GM23338 (cell line): ENCODE measurements at regions not wholly inside any gene's neighbourhood (a gene's known extent, or its start where the extent isn't known, plus 50 kb on each side); places are given as distances from the start of the nearest gene placed in this dataset.

Experiments
- ATAC-seq: fragments of 200-7000 bp; cut with Tn5 transposase; 3 replicates; pipeline ENCODE4 v1.9.1; 2020
- DNase-seq: peaks from one replicate; pipeline ENCODE4 v3.0.0-alpha.2; 2015; ENCODE audit warnings: low spot score
- H2AFZ ChIP-seq: fragments of 200-600 bp; sonication (generic); 2 replicates; pipeline ENCODE4 v1.8.0; 2016; ENCODE audit warnings: antibody characterized with exemption, mild to moderate bottlenecking, moderate library complexity
- H3F3A ChIP-seq: fragments of 200-600 bp; sonication (generic); replicated peaks from 2 replicates; pipeline ENCODE4 v1.8.0; 2017; ENCODE audit warnings: antibody characterized with exemption, mixed run types, low read depth
- H3K27ac ChIP-seq: fragments of 200-600 bp; sonication (generic); 2 replicates; pipeline ENCODE4 v1.6.1; 2016; ENCODE audit warnings: low read depth
- H3K27me3 ChIP-seq: fragments of 200-600 bp; sonication (generic); 2 replicates; pipeline ENCODE4 v1.8.0; 2016; ENCODE audit warnings: mild to moderate bottlenecking, mixed run types, moderate library complexity; ENCODE audit not compliant: insufficient read depth
- H3K36me3 ChIP-seq: fragments of 200-600 bp; sonication (generic); 2 replicates; pipeline ENCODE4 v1.8.0; 2016; ENCODE audit warnings: mild to moderate bottlenecking; ENCODE audit not compliant: insufficient read depth
- H3K4me1 ChIP-seq: fragments of 200-600 bp; sonication (generic); 2 replicates; pipeline ENCODE4 v1.8.0; 2016; ENCODE audit warnings: mild to moderate bottlenecking, moderate library complexity; ENCODE audit not compliant: insufficient read depth
- H3K4me2 ChIP-seq: fragments of 200-600 bp; sonication (generic); 2 replicates; pipeline ENCODE4 v1.7.1; 2017; ENCODE audit warnings: mixed run types
- H3K4me3 ChIP-seq: fragments of 200-600 bp; sonication (generic); 2 replicates; pipeline ENCODE4 v1.6.1; 2016; ENCODE audit warnings: mixed run types
- H3K79me2 ChIP-seq: fragments of 200-600 bp; sonication (generic); replicated peaks from 2 replicates; pipeline ENCODE4 v1.8.0; 2017; ENCODE audit warnings: mild to moderate bottlenecking; ENCODE audit not compliant: insufficient read depth
- H3K9me2 ChIP-seq: fragments of 200-600 bp; sonication (generic); 2 replicates; pipeline ENCODE4 v1.8.0; 2017; ENCODE audit not compliant: insufficient read depth
- H4K20me1 ChIP-seq: fragments of 200-600 bp; sonication (generic); replicated peaks from 2 replicates; pipeline ENCODE4 v1.8.0; 2017; ENCODE audit warnings: mild to moderate bottlenecking; ENCODE audit not compliant: insufficient read depth
- H3K27ac Mint-ChIP-seq: 2 replicates; pipeline ENCODE4 v1.8.0; 2020; ENCODE audit warnings: inconsistent platforms, mild to moderate bottlenecking, moderate library complexity, mixed read lengths
- H3K27me3 Mint-ChIP-seq: 3 replicates; pipeline ENCODE4 v1.8.0; 2022; ENCODE audit warnings: low read depth, mild to moderate bottlenecking, moderate library complexity, mixed read lengths, inconsistent platforms; ENCODE audit not compliant: insufficient read depth, poor library complexity
- H3K36me3 Mint-ChIP-seq: 3 replicates; pipeline ENCODE4 v1.8.0; 2021; ENCODE audit warnings: low read depth, mild to moderate bottlenecking, inconsistent platforms, moderate library complexity, mixed read lengths
- H3K4me1 Mint-ChIP-seq: 3 replicates; pipeline ENCODE4 v1.8.0; 2020; ENCODE audit warnings: mild to moderate bottlenecking, inconsistent platforms, mixed read lengths
- H3K4me3 Mint-ChIP-seq: 3 replicates; pipeline ENCODE4 v1.8.0; 2021; ENCODE audit warnings: moderate library complexity, mild to moderate bottlenecking, inconsistent platforms, mixed read lengths
- H3K9me3 Mint-ChIP-seq: 3 replicates; pipeline ENCODE4 v1.8.0; 2020; ENCODE audit warnings: moderate library complexity, mild to moderate bottlenecking, inconsistent platforms, mixed read lengths
- CREB1 ChIP-seq: fragments of 250-450 bp; sonication (Bioruptor Pico); IDR thresholded peaks from 2 replicates; pipeline ENCODE4 v1.5.0; 2020; ENCODE audit warnings: low read depth, mild to moderate bottlenecking, moderate library complexity
- EZH2phosphoT487 ChIP-seq: fragments of 200-600 bp; sonication (generic); IDR thresholded peaks from one replicate; pipeline ENCODE4 v1.8.1; 2018; ENCODE audit warnings: antibody characterized with exemption; ENCODE audit not compliant: unreplicated experiment
- JUNB ChIP-seq: IDR thresholded peaks from one replicate; pipeline ENCODE4 v1.6.1; 2016; ENCODE audit warnings: antibody characterized with exemption; ENCODE audit not compliant: unreplicated experiment
- NANOG ChIP-seq: IDR thresholded peaks from 2 replicates; pipeline ENCODE4 v1.6.1; 2016; ENCODE audit warnings: antibody characterized with exemption, borderline replicate concordance
- POLR2AphosphoS5 ChIP-seq: IDR thresholded peaks from 2 replicates; pipeline ENCODE4 v1.6.1; 2016; ENCODE audit warnings: antibody characterized with exemption, low read depth
- STAT1 ChIP-seq: IDR thresholded peaks from one replicate; pipeline ENCODE4 v1.6.1; 2016; ENCODE audit warnings: antibody characterized with exemption; ENCODE audit not compliant: unreplicated experiment
- ZNF114 ChIP-seq: fragments of 250-450 bp; sonication (Bioruptor Pico); IDR thresholded peaks from 2 replicates; pipeline ENCODE4 v1.5.0; 2020; ENCODE audit warnings: mild to moderate bottlenecking, moderate library complexity
- ZNF331 ChIP-seq: fragments of 250-450 bp; sonication (Bioruptor Pico); IDR thresholded peaks from 2 replicates; pipeline ENCODE4 v1.5.0; 2020; ENCODE audit warnings: low read depth, mild to moderate bottlenecking, moderate library complexity
- TF ChIP-seq, protein P1 (sequence below), 2 experiments: fragments of 200-600 bp in 1 of 2; sonication (generic) in 1 of 2; conservative IDR thresholded peaks; 2 replicates each; pipeline versions ENCODE4 v1.5.1 to v1.6.1; 2016 to 2017; ENCODE audit warnings: antibody characterized with exemption in 2 of 2, low read depth in 2 of 2, mild to moderate bottlenecking in 2 of 2, moderate library complexity in 1 of 2
- TF ChIP-seq, protein P2 (sequence below): IDR thresholded peaks from 2 replicates; pipeline ENCODE4 v1.6.1; 2016; ENCODE audit warnings: antibody characterized with exemption
- TF ChIP-seq, protein P3 (sequence below): fragments of 250-450 bp; sonication (Bioruptor Pico); IDR thresholded peaks from 2 replicates; pipeline ENCODE4 v1.5.0; 2020; ENCODE audit warnings: mild to moderate bottlenecking, moderate library complexity

DNA sequence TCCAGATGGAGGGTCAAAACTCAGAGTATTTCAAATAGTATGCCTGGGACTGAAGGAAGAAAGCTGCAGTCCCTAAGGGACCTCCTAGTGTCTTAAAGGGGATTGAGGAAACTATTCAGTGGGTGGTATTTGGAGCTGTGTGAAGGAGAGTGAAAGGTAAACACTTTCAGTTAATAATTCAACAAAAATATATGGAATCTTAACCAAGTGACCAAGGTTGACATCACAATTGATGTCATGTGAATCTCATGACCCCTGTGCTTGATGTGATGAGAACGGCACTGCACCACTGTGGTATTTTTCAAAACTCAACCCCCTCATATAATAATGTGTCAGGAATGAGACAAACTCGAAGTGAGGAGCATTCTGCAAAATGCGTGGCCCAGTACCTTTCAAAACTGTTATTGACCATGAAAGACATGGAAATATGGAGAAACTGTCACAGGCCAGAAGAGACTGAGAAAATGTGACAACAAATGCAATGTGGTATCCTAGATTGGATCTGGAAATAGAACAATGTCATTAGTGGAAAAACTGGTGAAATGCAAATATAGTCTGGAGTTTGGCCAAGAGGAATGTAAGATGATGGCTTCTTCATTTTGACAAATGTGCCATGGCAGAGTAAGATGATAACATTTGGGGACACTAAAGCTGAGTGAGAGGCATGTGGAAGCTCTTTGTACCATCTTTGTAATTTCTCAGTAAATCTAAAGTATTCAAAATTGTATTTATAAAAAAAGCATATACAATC is 553.9 kb downstream of the RFC3 start:
- H3K27me3 ChIP-seq: no peaks in the 10 kb centered on the region
- Mint-ChIP-seq H3K27ac (no peak overlapping the region), H3K9me3 (peaks cover 8% of the 10 kb centered on the region; the same call in 2 of the 3 replicates), H3K36me3 (no peaks in the 10 kb centered on the region; the same call in 2 of the 3 replicates), H3K4me3 (no peak overlapping the region), H3K27me3 (no peaks in the 10 kb centered on the region), H3K4me1 (peaks cover 16% of the 10 kb centered on the region)
- no peaks in the 10 kb centered on the region; the same call in 1 of the 2 replicates for H3K9me2 ChIP-seq
- no peaks in the 10 kb centered on the region for H3K36me3 ChIP-seq
- H2AFZ ChIP-seq: no peak overlapping the region
- H3K4me2 ChIP-seq: no peak overlapping the region
- no peaks in the 10 kb centered on the region for H3F3A ChIP-seq
- H3K79me2 ChIP-seq: no peaks in the 10 kb centered on the region
- H3K27ac ChIP-seq: no peak overlapping the region
- DNase-seq (no peak), ATAC-seq (no peak)
- no peak for TF ChIP-seq NANOG
- H3K4me1 ChIP-seq: peaks cover 18% of the 10 kb centered on the region
- no peaks in the 10 kb centered on the region for H4K20me1 ChIP-seq
- no peak overlapping the region for H3K4me3 ChIP-seq

DNA sequence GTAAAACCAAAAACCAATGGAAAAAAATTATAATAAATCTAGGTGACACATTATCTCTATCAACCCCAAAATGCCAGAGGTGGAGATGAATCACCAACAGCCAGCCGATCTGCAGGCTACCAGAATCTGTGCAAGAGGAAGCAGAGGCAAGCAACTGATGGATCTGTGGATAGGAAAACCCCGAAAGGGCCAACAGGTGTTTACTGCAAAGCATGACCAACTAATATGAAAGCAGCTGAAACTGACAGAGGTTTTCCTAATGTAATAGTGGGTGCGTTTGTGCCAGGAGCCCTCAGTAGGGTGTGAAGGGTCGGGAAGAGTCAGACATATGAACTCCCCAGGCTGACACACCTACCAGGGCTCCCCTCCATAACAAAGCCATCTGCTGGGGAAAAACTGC is 554.6 kb downstream of the RFC3 start:
- H3K36me3 ChIP-seq: no peaks in the 10 kb centered on the region
- H3K4me1 Mint-ChIP-seq: peaks cover 22% of the 10 kb centered on the region
- DNase-seq (peak; percentile 1), ATAC-seq (no peak)
- H3K27ac ChIP-seq: no peak overlapping the region
- no peaks in the 10 kb centered on the region for H3K79me2 ChIP-seq
- no peaks in the 10 kb centered on the region for H3K36me3 Mint-ChIP-seq
- H3K4me1 ChIP-seq: peaks cover 22% of the 10 kb centered on the region
- H3K9me3 Mint-ChIP-seq: 0 out of 3 replicates have a peak, but pooled peaks cover 5% of the 10 kb centered on the region
- H3K27me3 ChIP-seq: no peaks in the 10 kb centered on the region
- H3K27me3 Mint-ChIP-seq: no peaks in the 10 kb centered on the region
- H3K4me3 ChIP-seq: no peak overlapping the region
- H4K20me1 ChIP-seq: no peaks in the 10 kb centered on the region
- H2AFZ ChIP-seq: peak overlapping the region; percentile 94; the same call in 1 of the 2 replicates
- no peak overlapping the region for H3K27ac Mint-ChIP-seq
- no peaks in the 10 kb centered on the region for H3F3A ChIP-seq
- no peak overlapping the region for H3K4me2 ChIP-seq
- H3K9me2 ChIP-seq: no peaks in the 10 kb centered on the region; the same call in 1 of the 2 replicates
- no peak overlapping the region for H3K4me3 Mint-ChIP-seq
- no peak for TF ChIP-seq STAT1
- TF ChIP-seq, protein P1, sequence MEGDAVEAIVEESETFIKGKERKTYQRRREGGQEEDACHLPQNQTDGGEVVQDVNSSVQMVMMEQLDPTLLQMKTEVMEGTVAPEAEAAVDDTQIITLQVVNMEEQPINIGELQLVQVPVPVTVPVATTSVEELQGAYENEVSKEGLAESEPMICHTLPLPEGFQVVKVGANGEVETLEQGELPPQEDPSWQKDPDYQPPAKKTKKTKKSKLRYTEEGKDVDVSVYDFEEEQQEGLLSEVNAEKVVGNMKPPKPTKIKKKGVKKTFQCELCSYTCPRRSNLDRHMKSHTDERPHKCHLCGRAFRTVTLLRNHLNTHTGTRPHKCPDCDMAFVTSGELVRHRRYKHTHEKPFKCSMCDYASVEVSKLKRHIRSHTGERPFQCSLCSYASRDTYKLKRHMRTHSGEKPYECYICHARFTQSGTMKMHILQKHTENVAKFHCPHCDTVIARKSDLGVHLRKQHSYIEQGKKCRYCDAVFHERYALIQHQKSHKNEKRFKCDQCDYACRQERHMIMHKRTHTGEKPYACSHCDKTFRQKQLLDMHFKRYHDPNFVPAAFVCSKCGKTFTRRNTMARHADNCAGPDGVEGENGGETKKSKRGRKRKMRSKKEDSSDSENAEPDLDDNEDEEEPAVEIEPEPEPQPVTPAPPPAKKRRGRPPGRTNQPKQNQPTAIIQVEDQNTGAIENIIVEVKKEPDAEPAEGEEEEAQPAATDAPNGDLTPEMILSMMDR (conservative IDR thresholded peaks at IDR 0.05; ENCODE audit: low read depth in 2 of 2): no peak
- TF ChIP-seq NANOG: no peak
- TF ChIP-seq CREB1 (CRISPR knock-in tag): no peak
- TF ChIP-seq JUNB: no peak
- TF ChIP-seq, protein P2, sequence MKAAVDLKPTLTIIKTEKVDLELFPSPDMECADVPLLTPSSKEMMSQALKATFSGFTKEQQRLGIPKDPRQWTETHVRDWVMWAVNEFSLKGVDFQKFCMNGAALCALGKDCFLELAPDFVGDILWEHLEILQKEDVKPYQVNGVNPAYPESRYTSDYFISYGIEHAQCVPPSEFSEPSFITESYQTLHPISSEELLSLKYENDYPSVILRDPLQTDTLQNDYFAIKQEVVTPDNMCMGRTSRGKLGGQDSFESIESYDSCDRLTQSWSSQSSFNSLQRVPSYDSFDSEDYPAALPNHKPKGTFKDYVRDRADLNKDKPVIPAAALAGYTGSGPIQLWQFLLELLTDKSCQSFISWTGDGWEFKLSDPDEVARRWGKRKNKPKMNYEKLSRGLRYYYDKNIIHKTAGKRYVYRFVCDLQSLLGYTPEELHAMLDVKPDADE: no peak
- TF ChIP-seq, protein P3, sequence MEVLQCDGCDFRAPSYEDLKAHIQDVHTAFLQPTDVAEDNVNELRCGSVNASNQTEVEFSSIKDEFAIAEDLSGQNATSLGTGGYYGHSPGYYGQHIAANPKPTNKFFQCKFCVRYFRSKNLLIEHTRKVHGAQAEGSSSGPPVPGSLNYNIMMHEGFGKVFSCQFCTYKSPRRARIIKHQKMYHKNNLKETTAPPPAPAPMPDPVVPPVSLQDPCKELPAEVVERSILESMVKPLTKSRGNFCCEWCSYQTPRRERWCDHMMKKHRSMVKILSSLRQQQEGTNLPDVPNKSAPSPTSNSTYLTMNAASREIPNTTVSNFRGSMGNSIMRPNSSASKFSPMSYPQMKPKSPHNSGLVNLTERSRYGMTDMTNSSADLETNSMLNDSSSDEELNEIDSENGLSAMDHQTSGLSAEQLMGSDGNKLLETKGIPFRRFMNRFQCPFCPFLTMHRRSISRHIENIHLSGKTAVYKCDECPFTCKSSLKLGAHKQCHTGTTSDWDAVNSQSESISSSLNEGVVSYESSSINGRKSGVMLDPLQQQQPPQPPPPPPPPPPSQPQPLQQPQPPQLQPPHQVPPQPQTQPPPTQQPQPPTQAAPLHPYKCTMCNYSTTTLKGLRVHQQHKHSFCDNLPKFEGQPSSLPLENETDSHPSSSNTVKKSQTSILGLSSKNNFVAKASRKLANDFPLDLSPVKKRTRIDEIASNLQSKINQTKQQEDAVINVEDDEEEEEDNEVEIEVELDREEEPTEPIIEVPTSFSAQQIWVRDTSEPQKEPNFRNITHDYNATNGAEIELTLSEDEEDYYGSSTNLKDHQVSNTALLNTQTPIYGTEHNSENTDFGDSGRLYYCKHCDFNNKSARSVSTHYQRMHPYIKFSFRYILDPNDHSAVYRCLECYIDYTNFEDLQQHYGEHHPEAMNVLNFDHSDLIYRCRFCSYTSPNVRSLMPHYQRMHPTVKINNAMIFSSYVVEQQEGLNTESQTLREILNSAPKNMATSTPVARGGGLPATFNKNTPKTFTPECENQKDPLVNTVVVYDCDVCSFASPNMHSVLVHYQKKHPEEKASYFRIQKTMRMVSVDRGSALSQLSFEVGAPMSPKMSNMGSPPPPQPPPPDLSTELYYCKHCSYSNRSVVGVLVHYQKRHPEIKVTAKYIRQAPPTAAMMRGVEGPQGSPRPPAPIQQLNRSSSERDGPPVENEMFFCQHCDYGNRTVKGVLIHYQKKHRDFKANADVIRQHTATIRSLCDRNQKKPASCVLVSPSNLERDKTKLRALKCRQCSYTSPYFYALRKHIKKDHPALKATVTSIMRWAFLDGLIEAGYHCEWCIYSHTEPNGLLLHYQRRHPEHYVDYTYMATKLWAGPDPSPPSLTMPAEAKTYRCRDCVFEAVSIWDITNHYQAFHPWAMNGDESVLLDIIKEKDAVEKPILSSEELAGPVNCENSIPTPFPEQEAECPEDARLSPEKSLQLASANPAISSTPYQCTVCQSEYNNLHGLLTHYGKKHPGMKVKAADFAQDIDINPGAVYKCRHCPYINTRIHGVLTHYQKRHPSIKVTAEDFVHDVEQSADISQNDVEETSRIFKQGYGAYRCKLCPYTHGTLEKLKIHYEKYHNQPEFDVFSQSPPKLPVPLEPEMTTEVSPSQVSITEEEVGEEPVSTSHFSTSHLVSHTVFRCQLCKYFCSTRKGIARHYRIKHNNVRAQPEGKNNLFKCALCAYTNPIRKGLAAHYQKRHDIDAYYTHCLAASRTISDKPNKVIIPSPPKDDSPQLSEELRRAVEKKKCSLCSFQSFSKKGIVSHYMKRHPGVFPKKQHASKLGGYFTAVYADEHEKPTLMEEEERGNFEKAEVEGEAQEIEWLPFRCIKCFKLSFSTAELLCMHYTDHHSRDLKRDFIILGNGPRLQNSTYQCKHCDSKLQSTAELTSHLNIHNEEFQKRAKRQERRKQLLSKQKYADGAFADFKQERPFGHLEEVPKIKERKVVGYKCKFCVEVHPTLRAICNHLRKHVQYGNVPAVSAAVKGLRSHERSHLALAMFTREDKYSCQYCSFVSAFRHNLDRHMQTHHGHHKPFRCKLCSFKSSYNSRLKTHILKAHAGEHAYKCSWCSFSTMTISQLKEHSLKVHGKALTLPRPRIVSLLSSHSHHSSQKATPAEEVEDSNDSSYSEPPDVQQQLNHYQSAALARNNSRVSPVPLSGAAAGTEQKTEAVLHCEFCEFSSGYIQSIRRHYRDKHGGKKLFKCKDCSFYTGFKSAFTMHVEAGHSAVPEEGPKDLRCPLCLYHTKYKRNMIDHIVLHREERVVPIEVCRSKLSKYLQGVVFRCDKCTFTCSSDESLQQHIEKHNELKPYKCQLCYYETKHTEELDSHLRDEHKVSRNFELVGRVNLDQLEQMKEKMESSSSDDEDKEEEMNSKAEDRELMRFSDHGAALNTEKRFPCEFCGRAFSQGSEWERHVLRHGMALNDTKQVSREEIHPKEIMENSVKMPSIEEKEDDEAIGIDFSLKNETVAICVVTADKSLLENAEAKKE (CRISPR knock-in tag): no peak
- TF ChIP-seq ZNF114 (CRISPR knock-in tag): no peak
- TF ChIP-seq ZNF331: no peak
- TF ChIP-seq EZH2phosphoT487: no peak
- TF ChIP-seq POLR2AphosphoS5: no peak
